Activated CD8-positive, alpha-beta T cell treated with anti-CD3 and anti-CD28 coated beads, Interleukin-2, amount 10 ng/mL, durations not matched to agents 7 days and 5 days (primary cell): ENCODE measurements at regions not wholly inside any gene's neighbourhood (a gene's known extent, or its start where the extent isn't known, plus 50 kb on each side); places are given as distances from the start of the nearest gene placed in this dataset.
"Not testable (repeated sequence)": the region's sequence is repeated elsewhere in the genome, so short reads cannot be mapped to it uniquely, and the experiment has no call there.

Source experiments
- ATAC-seq: fragments of 150-1000 bp; cut with Tn5 transposase; one replicate; pipeline ENCODE4 v1.10.0; 2021; ENCODE audit warnings: moderate library complexity
- CTCF ChIA-PET: fragments of 350-600 bp; sonication (Branson Sonifier 250); formaldehyde crosslinking; loops from one replicate; lab custom pipeline; 2021; ENCODE audit warnings: antibody characterized with exemption; lab: Charles Lee
- POLR2A ChIA-PET: fragments of 350-600 bp; sonication (Branson Sonifier 250); formaldehyde crosslinking; loops from one replicate; lab custom pipeline; 2021; ENCODE audit warnings: antibody characterized with exemption; lab: Charles Lee
- DNase-seq: peaks from one replicate; pipeline ENCODE4 v3.0.0-alpha.2; 2020
- H3K27ac Mint-ChIP-seq: one replicate; pipeline ENCODE4 v1.8.0; 2021; ENCODE audit warnings: mild to moderate bottlenecking, mixed read lengths
- H3K27me3 Mint-ChIP-seq: one replicate; pipeline ENCODE4 v1.8.0; 2021; ENCODE audit warnings: low read depth, mixed read lengths
- H3K36me3 Mint-ChIP-seq: one replicate; pipeline ENCODE4 v1.8.0; 2021; ENCODE audit warnings: low read depth, mixed read lengths
- H3K4me1 Mint-ChIP-seq: one replicate; pipeline ENCODE4 v1.8.0; 2021; ENCODE audit warnings: low read depth, mixed read lengths
- H3K4me3 Mint-ChIP-seq: one replicate; pipeline ENCODE4 v1.8.0; 2021; ENCODE audit warnings: mild to moderate bottlenecking, mixed read lengths
- H3K9me3 Mint-ChIP-seq: one replicate; pipeline ENCODE4 v1.8.0; 2022; ENCODE audit warnings: mixed read lengths; ENCODE audit not compliant: insufficient read depth

GRCh38 chr9:21533597-21533996 is 51.5 kb upstream of the IFNE start:
- H3K4me3 Mint-ChIP-seq, result no peak overlapping the region
- DNase-seq (no peak), ATAC-seq (no peak)
- H3K4me1 Mint-ChIP-seq, result no peaks in the 10 kb centered on the region
- ChIA-PET CTCF (no interaction called here), POLR2A (no interaction called here)
- H3K36me3 Mint-ChIP-seq, result no peaks in the 10 kb centered on the region
- H3K27ac Mint-ChIP-seq, result no peak overlapping the region
- no peaks in the 10 kb centered on the region for H3K27me3 Mint-ChIP-seq
- H3K9me3 Mint-ChIP-seq, result no peaks in the 10 kb centered on the region

GRCh38 chr9:21535396-21535795 is 53.3 kb upstream of the IFNE start:
- ATAC-seq, result no peak
- Mint-ChIP-seq H3K4me1 (no peaks in the 10 kb centered on the region), H3K36me3 (no peaks in the 10 kb centered on the region), H3K27me3 (no peaks in the 10 kb centered on the region), H3K9me3 (no peaks in the 10 kb centered on the region), H3K27ac (no peak overlapping the region), H3K4me3 (no peak overlapping the region)
- CTCF ChIA-PET, result no interaction called here
- no peak for DNase-seq
- POLR2A ChIA-PET, result no interaction called here

GRCh38 chr9:21542787-21543186 is 60.7 kb upstream of the IFNE start:
- Mint-ChIP-seq H3K27me3 (no peaks in the 10 kb centered on the region), H3K27ac (no peak overlapping the region), H3K9me3 (no peaks in the 10 kb centered on the region), H3K4me1 (peaks cover 5% of the 10 kb centered on the region), H3K36me3 (peaks cover 2% of the 10 kb centered on the region), H3K4me3 (no peak overlapping the region)
- ChIA-PET POLR2A (no interaction called here), CTCF (no interaction called here)
- DNase-seq (no peak), ATAC-seq (no peak)

DNA sequence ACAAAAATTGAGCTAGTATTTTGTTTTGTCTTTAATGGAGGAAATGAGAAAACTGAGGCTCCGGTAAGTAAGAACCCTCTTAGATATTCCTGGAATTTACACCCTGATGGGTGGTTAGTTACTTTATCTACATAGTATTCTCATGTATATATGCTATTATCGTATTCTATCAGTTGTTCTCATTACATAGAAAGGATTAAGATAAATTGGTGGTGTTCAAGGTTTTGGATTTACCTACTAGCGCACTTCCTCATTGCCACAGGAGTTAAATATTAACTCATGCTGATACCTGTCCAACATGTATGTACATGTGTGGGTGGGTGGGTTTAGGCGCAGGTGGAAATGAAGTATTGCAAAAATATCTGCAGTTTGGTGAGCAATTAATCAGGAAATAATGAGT is 61.1 kb upstream of the IFNE start:
- ChIA-PET POLR2A (no interaction called here), CTCF (no interaction called here)
- no peak for DNase-seq
- Mint-ChIP-seq H3K27ac (no peak overlapping the region), H3K36me3 (peaks cover 2% of the 10 kb centered on the region), H3K27me3 (no peaks in the 10 kb centered on the region), H3K4me1 (peaks cover 5% of the 10 kb centered on the region), H3K4me3 (no peak overlapping the region), H3K9me3 (no peaks in the 10 kb centered on the region)
- ATAC-seq, result no peak

GRCh38 chr9:21543816-21544215 is 61.7 kb upstream of the IFNE start:
- CTCF ChIA-PET, POLR2A ChIA-PET: not testable (repeated sequence)

DNA sequence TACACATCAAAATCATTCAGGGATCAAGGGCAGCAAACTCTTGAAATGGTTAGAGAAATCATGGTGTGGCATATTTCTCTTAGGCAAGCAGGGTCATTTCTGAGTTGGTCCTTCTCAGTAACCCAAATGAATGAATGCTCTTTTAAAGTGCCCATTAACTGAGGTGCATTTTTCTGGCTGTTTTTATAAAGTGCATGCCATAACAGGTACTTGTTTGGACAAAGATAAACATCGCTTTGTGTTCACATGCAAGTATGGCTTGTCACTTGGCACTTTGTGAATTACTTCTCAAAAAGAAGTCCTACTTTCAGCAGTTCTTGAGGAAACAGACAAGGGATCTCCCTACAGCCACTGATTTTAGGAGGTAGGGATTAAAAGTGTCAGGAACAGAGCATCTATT is 64.8 kb upstream of the IFNE start:
- DNase-seq, result no peak
- ChIA-PET CTCF (no interaction called here), POLR2A (no interaction called here)
- peaks cover 19% of the 10 kb centered on the region for H3K4me1 Mint-ChIP-seq
- no peak for ATAC-seq
- H3K9me3 Mint-ChIP-seq, result no peaks in the 10 kb centered on the region
- H3K36me3 Mint-ChIP-seq, result peaks cover 4% of the 10 kb centered on the region
- no peak overlapping the region for H3K4me3 Mint-ChIP-seq
- no peaks in the 10 kb centered on the region for H3K27me3 Mint-ChIP-seq
- H3K27ac Mint-ChIP-seq, result no peak overlapping the region

More at GRCh38 chr9:21543816-21544215, 61.7 kb upstream of the IFNE start:
- H3K27ac Mint-ChIP-seq, ATAC-seq, DNase-seq, H3K4me3 Mint-ChIP-seq, H3K27me3 Mint-ChIP-seq, H3K4me1 Mint-ChIP-seq, H3K36me3 Mint-ChIP-seq, H3K9me3 Mint-ChIP-seq: not testable (repeated sequence)

GRCh38 chr9:21549251-21549765 is 67.2 kb upstream of the IFNE start:
- DNase-seq (no peak), ATAC-seq (no peak)
- POLR2A ChIA-PET, result no interaction called here
- no peaks in the 10 kb centered on the region for H3K9me3 Mint-ChIP-seq
- H3K27ac Mint-ChIP-seq, result no peak overlapping the region
- peaks cover 4% of the 10 kb centered on the region for H3K36me3 Mint-ChIP-seq
- H3K27me3 Mint-ChIP-seq, result no peaks in the 10 kb centered on the region
- CTCF ChIA-PET, result no interaction called here
- H3K4me3 Mint-ChIP-seq, result no peak overlapping the region
- peaks cover 17% of the 10 kb centered on the region for H3K4me1 Mint-ChIP-seq

DNA sequence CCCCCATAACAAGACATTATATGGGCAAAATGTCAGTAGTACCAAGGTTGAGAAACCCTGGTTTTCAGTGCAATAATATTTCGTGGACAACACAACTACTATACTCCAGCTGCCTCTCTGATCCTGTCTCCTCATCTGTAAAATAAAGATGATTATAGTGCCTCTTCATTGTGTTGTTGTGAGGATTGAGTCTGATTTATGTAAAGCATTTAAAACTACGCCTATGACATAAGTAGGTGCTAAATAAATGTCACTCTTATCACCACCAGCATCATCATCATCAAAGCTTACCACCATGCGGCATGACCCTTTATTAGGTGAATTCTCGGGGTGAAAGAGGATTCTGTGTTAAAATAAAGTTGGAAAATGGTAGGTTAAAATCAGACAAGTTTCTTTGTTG is 67.8 kb upstream of the IFNE start:
- ChIA-PET POLR2A (no interaction called here), CTCF (interaction anchor here (1.0 kb wide), 1 partner anchor 9 kb away, joined by 5 read pairs; no protein-coding TSS in a partner anchor)
- DNase-seq (no peak), ATAC-seq (no peak)
- no peaks in the 10 kb centered on the region for H3K27me3 Mint-ChIP-seq
- H3K36me3 Mint-ChIP-seq, result peaks cover 2% of the 10 kb centered on the region
- no peaks in the 10 kb centered on the region for H3K9me3 Mint-ChIP-seq
- H3K27ac Mint-ChIP-seq, result no peak overlapping the region
- H3K4me1 Mint-ChIP-seq, result peaks cover 19% of the 10 kb centered on the region
- H3K4me3 Mint-ChIP-seq, result no peak overlapping the region

- Mint-ChIP-seq H3K4me1 (peaks cover 19% of the 10 kb centered on the region), H3K27ac (no peak overlapping the region), H3K27me3 (peaks cover 1% of the 10 kb centered on the region), H3K4me3 (no peak overlapping the region), H3K36me3 (peaks cover 2% of the 10 kb centered on the region), H3K9me3 (no peaks in the 10 kb centered on the region)
- no peak for DNase-seq
- no peak for ATAC-seq
- ChIA-PET POLR2A (interaction anchor here (0.5 kb wide), 1 partner anchor 28 kb away, joined by 4 read pairs; no protein-coding TSS in a partner anchor), CTCF (interaction anchor here (1.0 kb wide), 1 partner anchor 8 kb away, joined by 5 read pairs; no protein-coding TSS in a partner anchor)
Observed at GRCh38 chr9:21550392-21550791, 68.3 kb upstream of the IFNE start.

DNA sequence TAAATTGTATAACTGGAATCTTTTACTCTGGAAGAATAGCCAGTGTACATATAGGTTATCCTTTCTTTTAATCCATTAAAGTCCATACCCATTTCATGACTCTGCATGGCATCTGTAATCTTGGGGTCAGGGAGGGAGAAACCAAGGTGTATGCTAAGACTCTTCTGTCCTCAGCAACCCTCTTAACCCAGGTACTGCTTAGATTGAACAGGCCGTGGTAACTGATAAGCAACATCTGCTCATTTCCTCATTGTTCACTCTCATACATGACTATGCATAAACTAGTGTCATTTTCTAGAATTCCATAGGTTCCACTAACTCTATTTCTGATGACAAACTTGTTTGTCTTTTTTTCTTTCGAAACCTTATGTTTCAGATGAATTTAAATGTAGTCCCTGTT is 69.3 kb upstream of the IFNE start:
- ATAC-seq (no peak), DNase-seq (no peak)
- Mint-ChIP-seq H3K4me3 (no peak overlapping the region), H3K36me3 (peaks cover 2% of the 10 kb centered on the region), H3K27ac (no peak overlapping the region), H3K4me1 (peaks cover 19% of the 10 kb centered on the region), H3K9me3 (no peaks in the 10 kb centered on the region), H3K27me3 (peaks cover 6% of the 10 kb centered on the region)
- ChIA-PET POLR2A (no interaction called here), CTCF (no interaction called here)

DNA sequence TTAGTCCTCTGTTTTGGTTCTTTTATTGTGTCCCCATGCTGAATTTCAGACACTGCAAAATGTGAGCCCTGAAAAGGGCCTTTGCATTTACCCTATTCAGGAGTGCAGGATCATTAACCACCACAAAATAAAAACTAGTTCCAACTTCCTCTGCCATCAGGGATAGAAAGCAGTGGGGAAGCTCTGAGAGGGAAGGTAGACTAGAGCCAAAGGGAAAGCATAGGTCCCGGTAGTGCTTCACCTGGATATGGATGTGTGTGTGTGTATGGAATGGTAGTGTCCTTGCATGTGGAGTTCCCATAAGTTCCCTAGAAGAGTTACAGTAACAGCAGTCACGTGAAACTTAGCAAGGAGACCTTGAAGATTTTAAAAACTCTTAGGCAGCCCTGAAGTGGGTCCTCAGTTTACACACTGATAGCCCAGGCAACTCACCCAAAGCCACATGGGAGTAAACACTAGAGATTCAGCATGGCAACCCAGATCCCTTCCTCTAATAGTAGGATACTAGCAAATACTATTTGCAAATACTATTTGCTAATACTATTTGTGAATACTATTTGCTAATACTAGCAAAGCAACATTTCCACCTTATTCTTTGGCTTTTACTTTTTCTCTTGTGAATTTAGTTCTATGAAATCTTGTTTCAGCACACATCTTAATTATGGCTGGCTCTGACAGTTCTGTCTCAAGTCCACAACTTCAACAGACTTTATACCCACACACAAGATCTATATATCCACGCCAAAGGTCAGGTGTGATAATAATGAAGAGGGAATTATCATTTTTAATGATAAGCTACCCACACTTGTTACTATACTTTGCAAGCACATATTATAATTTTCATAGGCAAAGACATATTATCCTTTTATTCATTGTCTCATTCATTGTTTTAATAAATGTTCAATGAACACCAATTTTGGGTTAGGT is 70.4 kb upstream of the IFNE start:
- no peak for ATAC-seq
- peaks cover 9% of the 10 kb centered on the region for H3K27me3 Mint-ChIP-seq
- no peak overlapping the region for H3K4me3 Mint-ChIP-seq
- CTCF ChIA-PET, result no interaction called here
- H3K9me3 Mint-ChIP-seq, result no peaks in the 10 kb centered on the region
- H3K27ac Mint-ChIP-seq, result no peak overlapping the region
- DNase-seq, result no peak
- H3K36me3 Mint-ChIP-seq, result peaks cover 2% of the 10 kb centered on the region
- POLR2A ChIA-PET, result no interaction called here
- peaks cover 19% of the 10 kb centered on the region for H3K4me1 Mint-ChIP-seq

DNA sequence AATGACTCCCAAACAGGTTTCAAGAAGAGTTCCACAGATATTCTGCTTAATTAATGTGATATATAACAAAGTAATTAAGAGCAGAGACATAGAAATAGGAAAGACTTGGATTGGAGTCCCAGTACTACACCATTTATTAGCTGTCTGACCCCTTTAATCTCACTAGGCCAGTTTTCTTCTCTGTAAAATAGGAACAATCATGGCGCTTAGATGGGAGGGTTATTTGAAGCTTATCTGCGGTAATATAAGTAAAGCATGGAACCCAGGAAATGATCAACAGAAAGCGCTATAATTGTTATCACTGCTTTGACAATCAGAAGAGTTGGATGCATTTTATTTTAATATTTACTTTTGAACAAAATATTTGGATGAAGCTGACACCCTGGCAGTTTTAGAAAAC is 71.3 kb upstream of the IFNE start:
- Mint-ChIP-seq H3K27ac (no peak overlapping the region), H3K27me3 (peaks cover 12% of the 10 kb centered on the region), H3K36me3 (peaks cover 4% of the 10 kb centered on the region), H3K4me3 (no peak overlapping the region), H3K9me3 (no peaks in the 10 kb centered on the region), H3K4me1 (peaks cover 26% of the 10 kb centered on the region)
- DNase-seq, result no peak
- POLR2A ChIA-PET, result no interaction called here
- ATAC-seq, result no peak
- CTCF ChIA-PET, result interaction anchor here (0.7 to 1.0 kb wide), 2 partner anchors 20 to 39 kb away, joined by 3 read pairs; no protein-coding TSS in a partner anchor
